Neural cell (in vitro differentiated cells): ENCODE measurements at regions not wholly inside any gene's neighbourhood (a gene's known extent, or its start where the extent isn't known, plus 50 kb on each side); places are given as distances from the start of the nearest gene placed in this dataset.

Source experiments
- H2AFZ ChIP-seq: fragments of 200-600, 300-800 bp; sonication (generic), shearing (Covaris generic); 2 replicates; pipeline ENCODE4 v1.6.0; 2014; ENCODE audit warnings: low read depth, mild to moderate bottlenecking, antibody characterized with exemption, low read length, moderate library complexity
- H3F3A ChIP-seq: fragments of 200-600 bp; shearing (Covaris generic); 2 replicates; pipeline ENCODE4 v1.6.1; 2016; ENCODE audit warnings: mild to moderate bottlenecking, moderate library complexity, mixed read lengths, antibody characterized with exemption, low read length; ENCODE audit not compliant: insufficient read depth, poor library complexity, severe bottlenecking
- H3K27ac ChIP-seq: fragments of 200-600, 300-800 bp; sonication (generic), shearing (Covaris generic); 2 replicates; pipeline ENCODE4 v1.5.1; 2014; ENCODE audit warnings: mild to moderate bottlenecking, low read length, moderate library complexity
- H3K27me3 ChIP-seq: fragments of 300-800, 200-600 bp; sonication (generic), shearing (Covaris generic); 2 replicates; pipeline ENCODE4 v1.6.0; 2014; ENCODE audit warnings: mild to moderate bottlenecking, low read depth, low read length, moderate library complexity; ENCODE audit not compliant: insufficient read depth
- H3K36me3 ChIP-seq: fragments of 300-800, 200-600 bp; sonication (generic), shearing (Covaris generic); 2 replicates; pipeline ENCODE4 v1.5.1; 2014; ENCODE audit warnings: mild to moderate bottlenecking, antibody characterized with exemption, low read length, moderate library complexity; ENCODE audit not compliant: insufficient read depth
- H3K4me2 ChIP-seq: fragments of 300-800, 200-600 bp; sonication (generic), shearing (Covaris generic); 2 replicates; pipeline ENCODE4 v1.6.0; 2014; ENCODE audit warnings: mild to moderate bottlenecking, low read length
- H3K4me3 ChIP-seq: fragments of 300-800, 200-600 bp; sonication (generic), shearing (Covaris generic); 2 replicates; pipeline ENCODE4 v1.5.1; 2014; ENCODE audit warnings: mild to moderate bottlenecking, low read length, moderate library complexity
- H3K79me2 ChIP-seq: fragments of 200-600 bp; shearing (Covaris generic); replicated peaks from 2 replicates; pipeline ENCODE4 v1.6.0; 2014; ENCODE audit warnings: mild to moderate bottlenecking, low read length, moderate library complexity; ENCODE audit not compliant: insufficient read depth
- H3K9ac ChIP-seq: fragments of 300-800, 200-600 bp; sonication (generic), shearing (Covaris generic); 2 replicates; pipeline ENCODE4 v1.6.1; 2016; ENCODE audit warnings: mild to moderate bottlenecking, low read length, mixed read lengths
- H3K9me2 ChIP-seq: fragments of 200-600 bp; shearing (Covaris generic); 2 replicates; pipeline ENCODE4 v1.6.1; 2016; ENCODE audit warnings: mild to moderate bottlenecking, low read length, mixed read lengths; ENCODE audit not compliant: insufficient read depth
- H3K9me3 ChIP-seq: fragments of 200-600, 300-800 bp; sonication (generic), shearing (Covaris generic); 2 replicates; pipeline ENCODE4 v1.6.1; 2016; ENCODE audit warnings: mild to moderate bottlenecking, mixed run types, low read length, moderate library complexity, mixed read lengths
- H4K20me1 ChIP-seq: fragments of 200-600 bp; shearing (Covaris generic); 2 replicates; pipeline ENCODE4 v1.6.1; 2016; ENCODE audit warnings: mild to moderate bottlenecking, mixed run types; ENCODE audit not compliant: insufficient read depth
- EP300 ChIP-seq: fragments of 450-650 bp; conservative IDR thresholded peaks from 2 replicates; pipeline ENCODE4 v1.6.1; 2014; ENCODE audit warnings: antibody characterized with exemption, mild to moderate bottlenecking, moderate library complexity; ENCODE audit not compliant: poor library complexity, severe bottlenecking
- EZH2 ChIP-seq: fragments of 200-600, 300-800 bp; shearing (Covaris generic), sonication (generic); IDR thresholded peaks from 2 replicates; pipeline ENCODE4 v1.6.1; 2014; ENCODE audit warnings: antibody characterized with exemption, low read length, borderline replicate concordance, mild to moderate bottlenecking; ENCODE audit not compliant: insufficient read depth, poor library complexity, severe bottlenecking
- MXI1 ChIP-seq: fragments of 450-650 bp; conservative IDR thresholded peaks from 2 replicates; pipeline ENCODE4 v1.6.1; 2014; ENCODE audit warnings: antibody characterized with exemption, mild to moderate bottlenecking; ENCODE audit not compliant: poor library complexity, severe bottlenecking
- POLR2AphosphoS5 ChIP-seq: IDR thresholded peaks from 2 replicates; pipeline ENCODE4 v1.6.1; 2012
- RAD21 ChIP-seq: fragments of 450-650 bp; conservative IDR thresholded peaks from 2 replicates; pipeline ENCODE4 v1.6.1; 2014; ENCODE audit warnings: antibody characterized with exemption, mild to moderate bottlenecking, moderate library complexity
- REST ChIP-seq: IDR thresholded peaks from 2 replicates; pipeline ENCODE4 v1.6.1; 2012; ENCODE audit warnings: borderline replicate concordance
- SMC3 ChIP-seq: fragments of 450-650 bp; conservative IDR thresholded peaks from 2 replicates; pipeline ENCODE4 v1.6.1; 2014; ENCODE audit warnings: antibody characterized with exemption, mild to moderate bottlenecking, moderate library complexity; ENCODE audit not compliant: poor library complexity
- TAF1 ChIP-seq: IDR thresholded peaks from 2 replicates; pipeline ENCODE4 v1.6.1; 2012; ENCODE audit warnings: low read depth
- TF ChIP-seq, protein P1 (sequence below): fragments of 450-650 bp; IDR thresholded peaks from 2 replicates; pipeline ENCODE4 v1.5.1; 2014; ENCODE audit warnings: antibody characterized with exemption, mild to moderate bottlenecking, moderate library complexity; ENCODE audit not compliant: poor library complexity, severe bottlenecking

DNA sequence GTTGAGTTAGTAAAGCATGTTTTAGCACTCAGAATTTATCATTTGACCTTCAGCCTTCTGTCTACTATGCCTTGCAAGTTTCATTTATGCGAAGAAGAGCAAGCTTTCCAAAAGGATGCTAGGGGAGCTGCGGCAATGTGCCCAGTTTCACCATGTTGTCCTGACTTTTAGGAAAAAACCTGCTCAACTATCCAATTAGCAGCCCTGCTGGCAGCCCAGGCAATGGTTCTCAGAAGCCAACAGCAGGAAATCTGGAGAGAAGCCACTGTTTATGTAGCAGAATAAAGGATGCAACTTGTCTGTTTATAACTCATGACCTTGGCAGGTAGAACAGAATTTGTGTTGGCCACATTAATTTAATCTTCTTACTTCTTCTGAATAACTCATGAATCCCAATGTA lies 230.8 kb downstream of the ABCC12 start:
- Histone ChIP-seq H3K27ac (no peak overlapping the region), H3K9me3 (no peaks in the 10 kb centered on the region), H3F3A (no peaks in the 10 kb centered on the region), H2AFZ (no peak overlapping the region), H3K9me2 (no peaks in the 10 kb centered on the region), H3K9ac (no peak overlapping the region), H3K36me3 (no peaks in the 10 kb centered on the region), H3K27me3 (no peaks in the 10 kb centered on the region), H3K4me2 (no peak overlapping the region), H3K79me2 (no peaks in the 10 kb centered on the region), H4K20me1 (no peaks in the 10 kb centered on the region), H3K4me3 (no peak overlapping the region)
- TF ChIP-seq, protein P1, sequence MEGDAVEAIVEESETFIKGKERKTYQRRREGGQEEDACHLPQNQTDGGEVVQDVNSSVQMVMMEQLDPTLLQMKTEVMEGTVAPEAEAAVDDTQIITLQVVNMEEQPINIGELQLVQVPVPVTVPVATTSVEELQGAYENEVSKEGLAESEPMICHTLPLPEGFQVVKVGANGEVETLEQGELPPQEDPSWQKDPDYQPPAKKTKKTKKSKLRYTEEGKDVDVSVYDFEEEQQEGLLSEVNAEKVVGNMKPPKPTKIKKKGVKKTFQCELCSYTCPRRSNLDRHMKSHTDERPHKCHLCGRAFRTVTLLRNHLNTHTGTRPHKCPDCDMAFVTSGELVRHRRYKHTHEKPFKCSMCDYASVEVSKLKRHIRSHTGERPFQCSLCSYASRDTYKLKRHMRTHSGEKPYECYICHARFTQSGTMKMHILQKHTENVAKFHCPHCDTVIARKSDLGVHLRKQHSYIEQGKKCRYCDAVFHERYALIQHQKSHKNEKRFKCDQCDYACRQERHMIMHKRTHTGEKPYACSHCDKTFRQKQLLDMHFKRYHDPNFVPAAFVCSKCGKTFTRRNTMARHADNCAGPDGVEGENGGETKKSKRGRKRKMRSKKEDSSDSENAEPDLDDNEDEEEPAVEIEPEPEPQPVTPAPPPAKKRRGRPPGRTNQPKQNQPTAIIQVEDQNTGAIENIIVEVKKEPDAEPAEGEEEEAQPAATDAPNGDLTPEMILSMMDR = no peak
- TF ChIP-seq REST (no peak), POLR2AphosphoS5 (no peak), RAD21 (no peak), EP300 (no peak), EZH2 (no peak), SMC3 (no peak), TAF1 (no peak), MXI1 (no peak)

- Histone ChIP-seq H3K4me2 (no peak overlapping the region), H3K27me3 (no peaks in the 10 kb centered on the region), H3K9me2 (no peaks in the 10 kb centered on the region), H3K79me2 (no peaks in the 10 kb centered on the region), H2AFZ (no peak overlapping the region), H3K9ac (no peak overlapping the region), H3F3A (no peaks in the 10 kb centered on the region), H3K9me3 (no peaks in the 10 kb centered on the region), H3K36me3 (no peaks in the 10 kb centered on the region), H3K4me3 (no peak overlapping the region), H4K20me1 (no peaks in the 10 kb centered on the region), H3K27ac (no peak overlapping the region)
- TF ChIP-seq EP300 = no peak
- no peak for TF ChIP-seq SMC3
- no peak for TF ChIP-seq RAD21
- TF ChIP-seq REST = no peak
- no peak for TF ChIP-seq EZH2
- TF ChIP-seq, protein P1 = no peak
- TF ChIP-seq POLR2AphosphoS5 = no peak
- no peak for TF ChIP-seq MXI1
- no peak for TF ChIP-seq TAF1
Measured at GRCh38 chr16:47921535-47921934, 234.3 kb downstream of the ABCC12 start.
